ENCODE measurements at regions not wholly inside any gene's neighbourhood (a gene's known extent, or its start where the extent isn't known, plus 50 kb on each side); places are given as distances from the start of the nearest gene placed in this dataset.

DNA sequence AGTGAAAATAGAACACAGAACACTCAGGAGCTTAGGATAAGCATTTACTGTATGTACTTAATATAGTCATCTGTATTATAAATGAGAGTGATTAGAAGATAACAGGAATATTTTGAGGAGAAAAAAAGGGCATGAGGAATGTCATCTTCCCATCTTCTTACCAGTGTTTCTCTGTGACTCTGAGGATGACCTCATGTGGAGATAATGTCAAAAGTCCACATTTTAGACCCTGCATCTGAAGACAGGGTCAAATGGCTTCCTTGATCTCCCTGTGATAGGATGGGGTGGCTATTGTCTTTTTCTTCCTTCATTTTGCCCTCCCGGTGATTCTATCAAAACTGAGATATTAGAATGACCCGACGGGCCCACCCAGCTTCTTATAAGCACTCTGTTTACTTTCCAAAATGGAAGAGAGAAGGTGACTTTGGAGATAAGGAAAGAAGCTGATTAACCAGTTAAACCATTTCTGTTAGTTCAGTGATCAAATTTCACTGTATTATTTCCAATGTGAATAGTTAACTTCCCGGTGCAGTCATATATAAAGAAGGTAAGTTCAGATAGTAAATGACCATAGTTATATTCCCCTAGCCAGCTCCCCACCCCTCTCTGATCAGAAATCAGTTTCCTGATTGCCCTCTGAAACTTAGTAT is 115.7 kb upstream of the SALL4 start:
- no peak for DNase-seq

DNA sequence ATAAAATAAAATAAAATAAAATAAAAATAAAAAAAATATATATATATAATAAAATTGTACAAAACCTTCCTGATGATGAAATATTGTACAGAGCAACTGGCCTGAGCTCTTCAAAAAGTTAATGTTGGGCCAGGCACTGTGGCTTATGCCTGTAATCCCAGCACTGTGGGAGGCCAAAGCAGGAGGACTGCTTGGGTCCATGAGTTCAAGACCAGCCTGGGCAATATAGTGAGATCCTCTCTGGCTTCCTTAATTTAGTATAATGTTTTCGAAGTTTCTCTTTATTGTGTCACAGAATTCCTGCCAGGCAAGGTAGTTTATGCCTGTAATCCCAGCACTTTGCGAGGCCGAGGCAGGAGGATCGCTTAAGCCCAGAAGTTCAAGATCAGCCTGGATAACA is 113.9 kb upstream of the SALL4 start:
- no peak for DNase-seq

DNA sequence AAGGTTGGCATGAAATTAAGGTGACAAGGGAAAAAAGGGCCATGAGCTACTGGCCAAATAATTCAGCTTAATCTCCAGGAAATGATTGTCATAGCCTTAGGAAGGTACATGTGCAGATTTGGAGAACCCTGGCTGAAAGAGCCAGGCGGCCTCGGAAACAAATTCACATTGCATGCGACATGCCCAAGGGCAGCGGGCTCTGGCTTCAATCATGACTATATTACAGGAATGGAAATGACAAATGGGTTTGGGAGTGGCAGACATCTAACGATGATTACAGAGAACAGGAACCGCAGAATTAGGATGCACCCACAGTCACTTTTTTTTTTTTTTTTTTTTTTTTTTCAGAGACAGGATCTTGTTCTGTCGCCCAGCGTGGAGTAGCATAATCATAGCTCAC is 112.4 kb upstream of the SALL4 start:
- no peak for DNase-seq

DNA sequence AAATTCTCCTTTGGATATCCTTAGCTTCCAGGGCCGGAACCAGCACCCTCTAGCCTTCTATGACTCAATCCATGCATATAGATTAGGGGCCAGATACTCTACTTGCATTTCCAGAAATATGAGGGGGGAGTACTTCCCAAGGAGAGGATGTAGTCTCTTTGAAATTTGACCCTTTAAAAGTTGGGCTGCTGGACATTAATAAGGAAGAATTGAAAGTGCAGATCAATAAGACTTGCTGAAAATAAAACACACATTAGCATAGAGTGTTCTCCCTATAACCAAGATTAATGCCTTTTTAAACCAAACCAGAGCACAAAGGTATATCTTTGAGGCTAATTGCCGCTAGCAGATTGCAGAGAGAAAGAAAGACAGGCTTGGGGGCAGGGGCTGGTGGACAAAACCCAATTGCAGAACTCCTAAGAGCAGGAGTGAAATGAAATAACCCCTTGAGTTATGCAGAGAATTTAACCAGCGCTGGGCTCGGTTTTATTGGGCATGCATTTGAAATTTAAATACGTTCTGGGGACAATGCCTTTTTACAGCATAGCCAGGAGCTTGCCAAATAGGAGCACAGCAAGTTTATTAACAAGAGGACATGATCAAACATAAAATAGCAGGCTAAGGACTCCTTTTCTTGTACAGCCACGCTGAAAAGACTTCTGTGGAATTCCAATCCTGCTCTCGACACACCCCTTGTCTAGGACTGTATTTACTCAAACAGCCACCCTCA is 108.2 kb upstream of the SALL4 start:
- peak; percentile 21 for DNase-seq

DNA sequence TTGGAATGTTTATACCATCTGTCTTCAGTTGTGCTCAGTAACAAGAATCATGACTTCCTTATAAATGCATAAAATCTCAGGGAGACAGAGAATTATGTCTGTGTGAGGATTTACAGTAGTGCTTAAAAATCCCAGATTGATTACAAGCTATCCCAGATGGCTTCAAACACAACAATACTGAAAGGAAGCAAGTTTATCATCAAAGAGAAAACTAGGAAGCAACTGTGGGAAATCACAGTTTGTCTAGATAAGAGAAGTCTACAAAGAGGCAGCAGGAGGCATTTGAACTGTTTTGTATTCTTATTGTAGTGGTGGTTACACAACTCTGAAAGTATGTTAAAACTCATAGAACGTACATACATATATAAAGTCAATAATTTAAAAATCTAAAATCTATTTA is 104.4 kb upstream of the SALL4 start:
- no peak for DNase-seq

DNA sequence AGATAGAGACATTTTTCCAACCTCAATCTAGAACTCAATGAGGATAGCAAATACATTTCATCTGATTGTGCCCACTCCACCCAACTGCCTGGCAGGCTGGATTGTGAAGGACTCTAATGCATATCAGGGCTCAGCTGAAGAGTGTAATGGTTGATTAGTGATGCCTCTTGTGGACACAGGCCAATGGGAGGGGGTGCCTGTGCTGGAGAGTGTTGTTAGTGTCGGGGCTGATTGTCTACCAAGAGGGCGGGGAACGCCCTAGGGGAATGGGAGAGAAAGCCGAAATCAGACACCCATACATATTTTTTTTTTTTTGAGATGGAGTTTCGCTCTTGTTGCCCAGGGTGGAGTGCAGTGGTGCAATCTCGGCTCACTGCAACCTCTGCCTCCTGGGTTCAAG is 103.7 kb upstream of the SALL4 start:
- no peak for DNase-seq

DNA sequence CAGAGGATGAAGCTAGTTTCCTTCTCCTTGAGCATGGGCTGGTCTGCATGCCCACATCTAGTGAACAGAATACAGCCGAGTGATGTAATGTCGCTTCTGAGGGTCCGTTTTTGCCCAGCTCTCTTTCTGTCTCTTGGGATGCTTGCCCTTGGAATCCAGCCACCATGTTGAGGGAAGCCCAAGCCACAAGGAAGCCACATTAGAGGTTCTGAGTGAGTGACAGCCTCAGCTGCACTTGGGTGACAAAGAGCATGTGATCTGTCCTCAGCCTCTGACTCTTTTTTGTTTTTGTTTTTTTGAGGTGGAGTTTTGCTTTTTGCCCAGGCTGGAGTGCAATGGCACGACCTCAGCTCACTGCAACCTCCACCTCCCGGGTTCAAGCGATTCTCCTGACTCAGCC is 100.6 kb upstream of the SALL4 start:
- DNase-seq = no peak

DNA sequence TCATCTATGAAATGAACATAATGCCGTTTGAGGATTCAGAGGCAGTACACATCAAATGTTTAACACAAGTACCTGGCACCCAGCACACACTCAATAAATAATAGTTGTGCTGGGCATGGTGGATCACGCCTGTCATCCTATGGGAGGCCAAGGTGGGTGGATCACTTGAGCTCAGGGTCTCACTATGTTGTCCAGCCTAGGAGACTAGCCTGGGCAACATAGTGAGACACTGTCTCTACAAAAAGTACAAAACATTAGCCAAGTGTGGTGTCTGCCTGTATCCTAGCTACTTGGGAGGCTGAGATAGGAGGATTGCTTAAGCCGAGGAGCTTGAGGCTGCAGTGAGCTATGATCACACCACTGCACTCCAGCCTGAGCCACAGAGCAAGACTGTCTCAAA is 98.1 kb upstream of the SALL4 start:
- no peak for DNase-seq

DNA sequence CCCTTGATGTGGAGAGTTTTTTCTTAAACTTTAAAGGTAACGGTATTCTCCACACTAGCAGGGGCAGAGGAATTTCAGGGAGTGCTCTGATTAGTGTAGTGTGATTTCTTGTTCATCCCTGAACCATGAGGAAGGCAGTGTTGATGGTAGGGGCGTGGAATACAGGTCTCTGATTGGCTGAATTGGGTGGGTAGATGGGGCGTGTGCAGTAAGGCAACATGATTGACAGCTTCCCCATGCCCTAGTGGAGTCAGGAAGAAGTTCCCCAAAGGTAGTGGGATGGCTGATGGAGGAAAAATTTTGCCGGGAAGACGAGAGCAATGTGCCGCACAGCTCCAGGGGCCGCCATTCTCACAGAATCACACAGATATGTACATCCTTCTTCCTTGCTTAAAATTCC is 97.4 kb upstream of the SALL4 start:
- DNase-seq = no peak

DNA sequence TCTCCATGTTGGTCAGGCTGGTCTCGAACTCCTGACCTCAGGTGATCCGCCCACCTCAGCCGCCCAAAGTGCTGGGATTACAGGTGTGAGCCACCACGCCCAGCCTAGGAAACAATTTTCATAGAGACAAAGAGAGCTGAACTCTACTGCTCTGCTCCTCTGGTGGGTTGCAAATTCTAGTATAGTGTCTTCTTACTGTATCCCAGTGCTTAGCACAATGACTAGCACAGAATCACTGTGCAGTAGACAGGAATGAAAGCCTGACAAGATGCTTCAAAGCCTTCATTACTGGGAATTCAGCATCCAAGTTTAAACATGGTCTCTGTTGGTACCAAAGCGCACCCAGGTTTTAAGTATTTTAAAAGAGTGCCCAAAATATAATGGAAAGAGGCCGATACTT is 96.5 kb upstream of the SALL4 start:
- no peak for DNase-seq

DNA sequence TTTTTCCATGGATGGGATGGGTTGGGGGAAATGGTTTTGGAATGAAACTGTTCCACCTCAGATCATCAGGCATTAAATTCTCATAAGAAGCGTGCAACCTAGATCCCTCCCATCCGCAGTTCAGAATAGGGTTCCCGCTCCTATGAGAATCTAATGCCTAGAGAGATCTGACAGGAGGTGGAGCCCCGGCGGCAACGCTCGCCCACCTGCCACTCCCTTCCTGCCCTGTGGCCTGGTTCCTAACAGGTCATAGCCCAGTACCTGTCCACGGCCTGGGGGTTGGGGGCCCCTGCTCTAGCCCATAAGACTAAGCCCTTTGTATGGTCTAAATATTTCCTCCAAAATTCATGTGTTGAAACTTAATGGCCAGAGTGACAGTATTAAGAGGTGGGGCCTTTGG is 92.3 kb upstream of the SALL4 start:
- no peak for DNase-seq

DNA sequence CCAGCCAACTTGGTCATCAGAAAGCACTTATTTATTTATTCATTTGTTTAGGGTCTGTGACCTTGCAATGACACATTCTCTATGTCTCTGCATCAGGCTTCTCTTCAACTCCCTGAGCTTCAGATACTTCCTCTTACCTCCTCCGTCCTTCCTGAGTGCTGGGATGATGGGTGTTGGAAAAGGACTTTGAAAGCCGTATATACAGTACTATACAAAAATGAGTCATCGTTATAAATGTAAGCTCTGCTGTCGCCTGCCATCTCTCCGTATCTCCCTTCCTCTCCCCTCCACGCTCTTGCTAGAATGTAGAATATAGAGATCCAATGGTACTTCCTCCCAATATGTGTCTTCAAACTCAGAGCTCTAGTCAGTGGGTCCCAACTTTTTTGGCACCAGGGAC is 91.9 kb upstream of the SALL4 start:
- DNase-seq = no peak

DNA sequence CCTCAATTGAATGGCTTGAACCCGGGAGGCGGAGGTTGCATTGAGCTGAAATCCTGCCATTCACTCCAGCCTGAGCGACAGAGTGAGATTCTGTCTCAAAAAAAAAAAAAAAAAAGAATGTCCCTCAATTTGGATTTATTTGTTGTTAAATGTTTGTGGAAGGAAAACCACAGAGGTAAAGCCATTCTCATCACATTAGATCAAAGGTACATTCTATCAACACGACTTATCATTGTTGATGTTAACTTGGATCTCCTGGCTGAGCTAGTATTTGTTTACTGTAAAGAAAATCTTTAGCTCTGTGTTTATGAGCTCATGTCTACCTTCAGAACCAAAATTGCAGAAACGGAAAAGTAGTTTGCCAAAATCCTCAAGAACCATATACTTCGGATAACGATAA is 91.4 kb upstream of the SALL4 start:
- DNase-seq = no peak

DNA sequence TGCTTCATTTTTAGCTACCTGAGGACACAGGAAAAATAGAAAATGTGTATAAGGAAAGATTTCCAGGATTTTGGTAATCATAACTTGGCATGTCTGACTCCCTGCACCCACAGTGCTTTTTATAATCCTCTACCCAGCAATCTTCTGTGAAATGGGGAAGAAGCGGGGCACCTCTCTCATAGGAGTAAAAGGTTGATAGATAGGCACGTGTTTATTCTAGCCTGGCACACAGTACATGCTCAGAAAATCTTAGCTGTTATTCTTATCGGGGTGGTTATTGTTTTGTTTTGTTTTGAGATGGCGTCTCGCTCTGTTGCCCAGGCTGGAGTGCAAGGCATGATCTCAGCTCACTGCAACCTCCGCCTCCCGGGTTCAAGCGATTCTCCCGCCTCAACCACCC is 87.7 kb upstream of the SALL4 start:
- no peak for DNase-seq

DNA sequence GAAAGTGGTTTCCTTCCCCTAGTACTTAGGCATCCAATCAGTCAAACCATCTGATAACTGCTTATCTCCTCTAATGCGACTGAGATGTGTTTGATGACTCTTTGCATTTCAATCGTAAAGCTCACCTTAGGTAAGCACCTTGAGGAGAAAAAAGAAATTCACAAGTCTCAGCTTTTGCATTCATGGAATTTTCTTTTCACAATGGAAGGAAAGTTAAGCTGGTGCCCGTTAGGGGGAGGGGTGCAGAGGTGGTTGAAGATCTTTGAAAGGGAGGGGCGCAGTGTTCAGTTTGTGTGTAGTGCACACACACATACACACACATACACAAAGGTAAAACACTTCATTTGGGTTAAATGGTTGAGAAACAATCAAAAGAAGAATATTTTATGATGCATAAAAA is 87.1 kb upstream of the SALL4 start:
- no peak for DNase-seq

DNA sequence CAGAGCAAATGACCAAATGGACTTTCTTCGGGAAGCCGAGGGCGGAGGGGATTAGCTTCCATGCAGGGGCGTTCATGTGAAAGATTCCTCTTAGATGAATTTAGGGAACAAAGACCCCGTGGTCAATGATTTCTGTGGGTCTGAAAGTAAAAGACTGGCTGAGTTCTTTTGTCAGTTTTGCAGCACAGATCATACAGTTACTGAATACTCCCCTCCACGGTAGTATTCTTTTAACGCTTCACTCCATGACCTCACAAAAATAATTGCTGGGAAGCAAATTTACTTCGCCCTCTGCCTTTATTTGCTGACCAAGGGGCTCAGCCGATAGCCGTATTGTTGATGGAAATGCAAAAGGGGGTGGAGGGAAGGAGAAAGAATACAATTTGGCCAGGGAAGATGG is 86.0 kb upstream of the SALL4 start:
- no peak for DNase-seq

DNA sequence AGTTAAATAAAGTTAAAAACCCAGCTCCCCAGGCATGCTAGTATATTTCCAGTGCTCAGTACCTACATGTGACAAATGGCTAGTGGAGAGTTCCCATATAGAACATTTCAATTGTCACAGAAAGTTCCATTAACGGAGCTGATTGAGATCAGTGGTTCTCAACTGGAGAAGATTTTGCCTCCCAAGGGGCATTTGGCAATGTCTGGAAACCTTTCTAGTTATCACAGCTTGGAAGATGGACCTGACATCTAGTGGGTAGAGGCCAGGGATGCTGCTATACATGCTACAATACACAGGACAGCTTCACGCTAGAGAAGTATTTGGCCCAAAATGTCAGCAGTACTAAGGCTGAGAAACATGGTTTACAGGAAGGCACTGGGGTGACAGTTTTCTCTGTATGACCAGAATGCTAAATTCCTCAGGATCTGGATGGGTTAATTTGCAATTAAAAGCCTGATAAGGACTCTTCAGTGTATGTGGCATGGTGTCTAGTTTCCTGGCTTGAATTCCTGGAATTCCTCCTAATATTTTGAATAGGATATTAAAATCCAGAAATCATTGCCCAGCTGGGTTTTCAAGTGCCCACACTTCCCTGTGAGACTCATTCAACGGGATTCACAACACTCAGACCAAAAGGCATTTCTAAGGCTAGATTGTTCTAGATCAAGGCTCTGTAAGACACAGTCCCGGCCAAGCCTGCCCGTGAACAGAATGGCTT is 84.7 kb upstream of the SALL4 start:
- DNase-seq = no peak

DNA sequence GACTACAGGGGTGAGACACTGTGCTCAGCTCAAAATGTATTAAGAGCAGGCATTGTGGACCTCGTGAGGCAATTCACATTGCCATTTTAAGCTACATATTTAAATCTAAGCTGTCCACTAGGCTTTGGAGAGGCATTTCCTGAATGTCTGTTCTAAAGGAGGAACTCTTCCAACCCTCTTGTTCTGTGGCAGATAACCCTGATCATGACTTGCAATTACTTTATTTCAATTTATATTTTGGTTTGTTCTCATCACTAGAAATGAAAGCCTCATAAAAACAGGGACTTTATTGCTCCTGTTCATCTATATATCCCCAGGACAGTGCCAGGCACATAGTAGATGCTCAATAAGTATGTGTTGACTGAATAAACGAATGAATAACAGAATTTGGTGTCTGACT is 84.0 kb upstream of the SALL4 start:
- DNase-seq = no peak

DNA sequence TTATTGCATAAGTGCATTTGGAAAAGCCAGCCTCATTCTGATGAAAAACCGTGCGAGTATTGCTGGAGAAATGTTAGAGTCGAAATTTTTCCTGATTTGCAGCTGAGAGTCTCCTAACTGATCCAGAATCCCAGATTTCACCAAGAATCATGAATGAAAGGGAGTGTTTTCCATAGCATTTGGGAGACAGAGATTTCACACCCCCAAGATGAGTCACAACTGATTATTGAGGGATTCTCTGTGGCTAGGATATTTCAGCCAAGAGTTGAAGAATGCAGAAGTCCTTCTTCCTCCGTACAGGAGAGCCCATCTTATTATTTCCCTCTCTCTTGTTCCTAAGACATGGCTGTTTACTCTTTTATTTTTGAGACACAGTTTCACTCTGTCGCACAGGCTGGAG is 82.2 kb upstream of the SALL4 start:
- DNase-seq = no peak

DNA sequence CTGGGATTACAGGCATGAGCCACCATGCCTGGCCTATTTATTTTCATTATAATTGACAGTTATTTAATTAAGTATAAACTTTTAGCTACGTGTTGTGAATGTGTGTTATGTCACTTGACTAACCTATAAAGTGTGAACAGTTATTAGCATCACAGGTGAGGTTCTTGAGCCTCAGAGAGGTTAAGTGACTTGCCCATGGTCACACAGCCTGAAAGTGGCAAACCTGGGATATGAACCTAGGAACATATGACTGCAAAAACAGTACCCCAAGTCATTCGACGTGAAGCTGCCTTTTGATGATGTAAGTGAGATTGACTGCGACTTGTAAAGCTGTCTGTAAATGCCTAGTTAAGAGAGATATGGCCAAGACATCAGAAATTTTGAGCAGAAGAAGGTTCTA is 77.9 kb upstream of the SALL4 start:
- no peak for DNase-seq

DNA sequence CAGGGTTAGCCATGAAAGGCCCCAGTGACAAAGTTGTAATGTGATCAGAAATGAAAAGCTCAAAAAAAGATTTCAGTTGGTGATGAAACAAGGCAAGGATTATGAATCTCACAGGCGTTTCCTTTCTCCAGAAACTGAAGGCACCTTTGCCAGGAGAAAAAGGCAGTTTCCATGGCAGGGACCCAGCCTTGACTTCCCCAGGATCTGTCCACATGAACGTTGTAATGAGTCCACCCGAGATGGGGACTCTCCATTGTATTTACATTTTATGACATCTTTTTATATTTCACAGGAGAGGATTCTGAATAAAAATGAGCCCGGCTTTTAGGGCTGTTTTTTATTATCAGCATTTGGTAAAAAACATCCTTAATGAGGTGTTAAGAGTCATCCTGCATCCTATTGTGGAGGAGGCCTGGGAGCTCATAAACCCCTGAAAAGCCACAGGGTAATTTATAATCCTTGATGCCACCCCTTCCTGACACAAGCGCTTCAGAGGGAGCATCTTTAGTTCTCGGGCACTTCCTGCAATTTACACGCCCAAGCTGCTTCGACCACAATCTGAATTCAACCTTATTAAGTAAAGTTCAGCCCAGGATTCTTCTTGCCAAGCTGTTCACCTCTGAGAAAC is 74.1 kb upstream of the SALL4 start:
- DNase-seq = no peak

DNA sequence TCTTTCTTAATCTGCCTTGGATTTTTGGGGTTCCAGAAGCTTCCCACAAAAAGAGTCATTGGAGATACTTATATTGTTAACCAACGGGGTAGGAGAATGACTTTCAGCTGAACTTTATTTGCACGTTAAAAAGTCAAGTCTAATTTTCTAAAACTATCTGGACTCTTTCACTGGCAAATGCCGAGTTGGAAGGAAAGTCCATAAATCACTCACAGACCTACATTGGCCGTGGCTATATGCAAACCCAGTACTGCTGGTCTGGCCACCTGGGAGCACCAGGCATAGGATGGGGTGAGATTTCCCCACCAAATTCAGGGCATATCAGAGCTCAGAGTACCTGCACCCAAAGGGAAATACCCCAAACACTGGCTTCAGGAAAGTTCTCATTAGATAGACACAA is 71.3 kb upstream of the SALL4 start:
- no peak for DNase-seq

DNA sequence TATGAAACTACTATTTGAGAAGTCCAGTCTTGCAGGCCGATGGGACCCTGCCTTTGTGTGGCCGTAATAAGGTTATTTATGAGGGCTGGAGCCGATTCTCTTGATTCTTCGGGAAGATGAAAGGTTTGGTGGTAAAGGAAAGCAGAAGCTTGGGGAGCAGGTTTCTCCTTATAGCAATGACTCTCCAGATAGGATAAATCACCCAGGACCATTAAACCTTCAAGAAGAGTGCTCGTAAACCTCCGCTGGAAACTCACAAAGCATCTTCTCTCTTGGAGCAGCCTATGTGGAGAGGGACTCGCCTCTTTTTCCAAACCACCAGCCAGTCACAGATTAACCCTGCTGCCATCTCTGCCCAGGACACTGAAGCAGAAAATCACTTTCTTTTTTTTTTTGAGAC is 69.6 kb upstream of the SALL4 start:
- DNase-seq = no peak

DNA sequence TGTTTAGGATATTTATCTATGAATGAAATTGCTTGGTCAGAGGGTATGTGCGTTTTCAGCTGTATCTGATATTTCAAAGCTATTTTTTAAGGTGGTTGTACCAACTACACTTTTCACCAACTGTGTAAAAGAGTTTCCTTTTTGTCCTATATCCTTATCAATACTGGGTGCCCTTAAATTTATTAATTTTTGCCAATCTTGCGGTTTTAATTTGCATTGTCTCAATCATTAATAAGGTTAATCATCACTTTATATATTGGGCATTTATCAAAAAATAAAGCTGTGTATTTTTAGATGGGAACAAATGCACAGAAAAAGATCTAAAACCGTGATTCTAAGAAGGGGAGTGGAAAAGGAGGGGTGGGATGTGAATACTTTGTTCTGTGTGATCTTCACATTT is 66.7 kb upstream of the SALL4 start:
- no peak for DNase-seq

All from T1000 (cell line).